HepG2 (cell line): ENCODE measurements at regions not wholly inside any gene's neighbourhood (a gene's known extent, or its start where the extent isn't known, plus 50 kb on each side); places are given as distances from the start of the nearest gene placed in this dataset.

Experiments used
- ATAC-seq: fragments of 200-7000 bp; cut with Tn5 transposase; 3 replicates; pipeline ENCODE4 v1.9.1; 2020; ENCODE audit warnings: mild to moderate bottlenecking, moderate library complexity
- BruUV-seq: library from RNA; stranded (reverse); fragments of 400-500 nt; replicated peaks from 2 replicates; lab custom pipeline; 2021; lab: Mats Ljungman, UMichigan
- CTCF ChIA-PET: fragments of 300-600 bp; formaldehyde crosslinking; extraction: SDS; loops from one replicate; lab custom pipeline; 2021; ENCODE audit warnings: low total read pairs, inconsistent platforms, low intra/inter-chr PET ratio; lab: Yijun Ruan, JAX
- POLR2A ChIA-PET: fragments of 350-600 bp; sonication (Branson Sonifier 250); formaldehyde crosslinking; loops from one replicate; lab custom pipeline; 2020; ENCODE audit warnings: antibody characterized with exemption, inconsistent platforms; lab: Yijun Ruan, JAX
- DNase-seq: peaks from one replicate; pipeline ENCODE4 v3.0.0-alpha.2; 2015; ENCODE audit warnings: low spot score
- FAIRE-seq: peaks from 3 replicates; lab custom pipeline; 2011; peaks lifted over from hg19 to GRCh38; lab: Jason Lieb, UNC
- H2AFZ ChIP-seq: one replicate; pipeline ENCODE4 v1.6.1; 2011; ENCODE audit warnings: low read length, inconsistent platforms
- H3K27ac ChIP-seq: fragments of 300-600 bp; 3 replicates; pipeline ENCODE4 v1.8.0; 2011; ENCODE audit warnings: mixed run types, mild to moderate bottlenecking, mixed read lengths, low read length, inconsistent platforms; ENCODE audit not compliant: insufficient read depth; ENCODE audit errors: extremely low read length
- H3K27me3 ChIP-seq, 2 experiments: fragments of 200-600 bp in 1 of 2; 2 replicates in 1 of 2; 3 replicates in 1 of 2; pipeline versions ENCODE4 v1.6.0 to v1.8.0; 2011; ENCODE audit warnings: low read length in 2 of 2, mild to moderate bottlenecking in 2 of 2, moderate library complexity in 2 of 2, inconsistent platforms in 1 of 2; ENCODE audit not compliant: insufficient read depth in 2 of 2, control insufficient read depth in 1 of 2
- H3K36me3 ChIP-seq, 2 experiments: fragments of 200-600 bp in 1 of 2; replicated peaks in 1 of 2; 2 replicates in 1 of 2; 3 replicates in 1 of 2; pipeline versions ENCODE4 v1.5.1 to v1.8.0; 2011; ENCODE audit warnings: low read length in 2 of 2, inconsistent platforms in 1 of 2; ENCODE audit not compliant: insufficient read depth in 2 of 2, control insufficient read depth in 1 of 2
- H3K4me1 ChIP-seq: 2 replicates; pipeline ENCODE4 v1.5.1; 2012; ENCODE audit warnings: low read length, inconsistent platforms; ENCODE audit not compliant: insufficient read depth
- H3K4me2 ChIP-seq: 2 replicates; pipeline ENCODE4 v1.6.0; 2011; ENCODE audit warnings: low read depth, low read length, inconsistent platforms
- H3K4me3 ChIP-seq, 3 experiments: fragments of 200-600 bp in 1 of 3; sonication (generic), shearing (Covaris generic) in 1 of 3; replicated peaks in 1 of 3; 2 replicates each; pipeline ENCODE4 v1.5.1; 2011 to 2016; ENCODE audit warnings: low read length in 3 of 3, inconsistent platforms in 2 of 3, low read depth in 2 of 3, mild to moderate bottlenecking in 2 of 3, control low read depth in 1 of 3, mixed read lengths in 1 of 3; ENCODE audit not compliant: insufficient read depth in 1 of 3
- H3K79me2 ChIP-seq: one replicate; pipeline ENCODE4 v1.6.1; 2011; ENCODE audit warnings: low read length, inconsistent platforms; ENCODE audit not compliant: insufficient read depth
- H3K9ac ChIP-seq: 2 replicates; pipeline ENCODE4 v1.6.0; 2011; ENCODE audit warnings: mild to moderate bottlenecking, low read depth, low read length, inconsistent platforms; ENCODE audit not compliant: insufficient read depth
- H3K9me3 ChIP-seq: 2 replicates; pipeline ENCODE4 v1.5.1; 2012; ENCODE audit warnings: mild to moderate bottlenecking, low read length
- H4K20me1 ChIP-seq: 2 replicates; pipeline ENCODE4 v1.6.0; 2011; ENCODE audit warnings: inconsistent platforms, mild to moderate bottlenecking, low read length, moderate library complexity; ENCODE audit not compliant: insufficient read depth
- CHCHD3 ChIP-seq: sonication (generic); formaldehyde crosslinking; IDR thresholded peaks from 2 replicates; pipeline ENCODE4 v1.8.0; 2022; ENCODE audit warnings: mild to moderate bottlenecking, missing genetic modification reagents, moderate library complexity
- DBP ChIP-seq: sonication (generic); formaldehyde crosslinking; IDR thresholded peaks from 2 replicates; pipeline ENCODE4 v1.4.0; 2020; ENCODE audit warnings: missing genetic modification reagents; ENCODE audit errors: not compliant biosample characterization
- EP300 ChIP-seq, 3 experiments: sonication (generic) in 1 of 3; formaldehyde crosslinking in 1 of 3; IDR thresholded peaks; 2 replicates each; pipeline versions ENCODE4 v1.5.1 to v1.6.1; 2011 to 2020; ENCODE audit warnings: low read depth in 2 of 3, low read length in 2 of 3, borderline replicate concordance in 1 of 3, improper control_type of control experiment in 1 of 3, mild to moderate bottlenecking in 1 of 3, missing genetic modification reagents in 1 of 3, moderate library complexity in 1 of 3
- GZF1 ChIP-seq: sonication (generic); formaldehyde crosslinking; IDR thresholded peaks from 2 replicates; pipeline ENCODE4 v1.5.1; 2020; ENCODE audit warnings: mild to moderate bottlenecking, missing genetic modification reagents
- HOXA9 ChIP-seq: sonication (generic); formaldehyde crosslinking; IDR thresholded peaks from 2 replicates; pipeline ENCODE4 v1.8.1; 2022; ENCODE audit warnings: missing genetic modification reagents, mild to moderate bottlenecking, moderate library complexity, borderline replicate concordance
- JARID2 ChIP-seq: sonication (generic); formaldehyde crosslinking; IDR thresholded peaks from 2 replicates; pipeline ENCODE4 v1.8.1; 2023; ENCODE audit warnings: missing genetic modification reagents, inconsistent platforms; ENCODE audit not compliant: insufficient replicate concordance
- NCOA1 ChIP-seq: sonication (generic); formaldehyde crosslinking; IDR thresholded peaks from 2 replicates; pipeline ENCODE4 v1.9.0; 2021; ENCODE audit warnings: missing genetic modification reagents
- NFYC ChIP-seq: IDR thresholded peaks from 2 replicates; pipeline ENCODE4 v1.6.1; 2016; ENCODE audit warnings: missing genetic modification reagents, missing compliant biosample characterization
- SP1 ChIP-seq, 2 experiments: fragments of 450-650 bp in 1 of 2; sonication (generic) in 1 of 2; formaldehyde crosslinking in 1 of 2; IDR thresholded peaks; 2 replicates each; pipeline versions ENCODE4 v1.4.0 to v1.6.1; 2016 to 2020; ENCODE audit warnings: missing genetic modification reagents in 1 of 2
- SRY ChIP-seq: sonication (generic); formaldehyde crosslinking; IDR thresholded peaks from 2 replicates; pipeline ENCODE4 v1.8.0; 2022; ENCODE audit warnings: mild to moderate bottlenecking, missing genetic modification reagents
- ZBED4 ChIP-seq: sonication (generic); formaldehyde crosslinking; IDR thresholded peaks from 2 replicates; pipeline ENCODE4 v1.4.0; 2020; ENCODE audit warnings: missing genetic modification reagents, borderline replicate concordance
- ZNF207 ChIP-seq: fragments of 450-650 bp; IDR thresholded peaks from 2 replicates; pipeline ENCODE4 v1.6.1; 2016; ENCODE audit warnings: antibody characterized with exemption, borderline replicate concordance
- ZNF225 ChIP-seq: sonication (generic); formaldehyde crosslinking; IDR thresholded peaks from 2 replicates; pipeline ENCODE4 v1.4.0; 2020; ENCODE audit warnings: mild to moderate bottlenecking, missing genetic modification reagents
- ZNF260 ChIP-seq: sonication (generic); formaldehyde crosslinking; IDR thresholded peaks from 2 replicates; pipeline ENCODE4 v1.4.0; 2020; ENCODE audit warnings: missing genetic modification reagents, low read depth, mild to moderate bottlenecking, borderline replicate concordance
- ZNF468 ChIP-seq: sonication (generic); formaldehyde crosslinking; IDR thresholded peaks from 2 replicates; pipeline ENCODE4 v1.8.0; 2022; ENCODE audit warnings: mild to moderate bottlenecking, moderate library complexity, missing genetic modification reagents
- ZNF550 ChIP-seq: sonication (generic); formaldehyde crosslinking; IDR thresholded peaks from 2 replicates; pipeline ENCODE4 v1.4.0; 2020; ENCODE audit warnings: mild to moderate bottlenecking, missing genetic modification reagents, borderline replicate concordance
- ZNF678 ChIP-seq: sonication (generic); formaldehyde crosslinking; IDR thresholded peaks from 2 replicates; pipeline ENCODE4 v1.4.0; 2020; ENCODE audit warnings: mild to moderate bottlenecking, missing genetic modification reagents
- ZNF709 ChIP-seq: sonication (generic); formaldehyde crosslinking; IDR thresholded peaks from 2 replicates; pipeline ENCODE4 v1.5.0; 2020; ENCODE audit warnings: mild to moderate bottlenecking, missing genetic modification reagents
- ZNF850 ChIP-seq: sonication (generic); formaldehyde crosslinking; conservative IDR thresholded peaks from 2 replicates; pipeline ENCODE4 v1.9.0; 2021; ENCODE audit warnings: mild to moderate bottlenecking, missing genetic modification reagents
- WGBS: methylation state at CpG from one replicate; pipeline ENCODE4 v1.1.6; 2017; ENCODE audit warnings: low lambda C conversion rate; 5-methylcytosine and 5-hydroxymethylcytosine counted together
- in situ Hi-C: cut with HindIII; loops from 2 replicates; pipeline ENCODE4 v1.10.0; 2017; ENCODE audit warnings: low pct_unique_long_range_greater_than_20kb; ENCODE audit not compliant: extremely low pct_ligation_motif_present
- intact Hi-C: fragments of 100-400 bp; cut with micrococcal nuclease; formaldehyde crosslinking; loops from one replicate; pipeline ENCODE4 v1.10.0; 2022; ENCODE audit not compliant: unreplicated experiment

GRCh38 chr5:108655750-108656450 is 91.8 kb upstream of the FER start:
- POLR2A ChIA-PET = no interaction called here
- no TSS peak for BruUV-seq
- TF ChIP-seq GZF1 (CRISPR knock-in tag) (no peak), ZNF468 (no peak), CHCHD3 (CRISPR knock-in tag) (no peak), ZNF850 (CRISPR knock-in tag) (no peak), ZNF207 (no peak), ZNF678 (CRISPR knock-in tag) (no peak), HOXA9 (no peak), SRY (CRISPR knock-in tag) (no peak), SP1 (IDR thresholded peaks at IDR 0.05) (no peak), SP1 (CRISPR knock-in tag; IDR thresholded peaks at IDR 0.05) (no peak), ZNF550 (no peak), ZNF225 (no peak), ZNF709 (CRISPR knock-in tag) (no peak), NFYC (CRISPR knock-in tag) (no peak), NCOA1 (CRISPR knock-in tag) (no peak), ZBED4 (CRISPR knock-in tag) (no peak), DBP (no peak), JARID2 (no peak), ZNF260 (CRISPR knock-in tag) (no peak), EP300 (IDR thresholded peaks at IDR 0.05; ENCODE audit: low read depth in 2 of 2, low read length in 2 of 2) (no peak), EP300 (CRISPR knock-in tag; IDR thresholded peaks at IDR 0.05; ENCODE audit: borderline replicate concordance) (no peak)

More at GRCh38 chr5:108655750-108656450, 91.8 kb upstream of the FER start:
- Histone ChIP-seq H3K4me2 (no peak overlapping the region), H3K27ac (no peak overlapping the region), H3K79me2 (no peaks in the 10 kb centered on the region), H3K4me1 (peaks cover under 1% of the 10 kb centered on the region; the same call in 1 of the 2 replicates), H4K20me1 (no peaks in the 10 kb centered on the region; the same call in 1 of the 2 replicates), H3K9me3 (no peaks in the 10 kb centered on the region), H3K27me3 (peaks cover 0 to 9% of the 10 kb centered on the region in 2 experiments; a peak in 2 of 5 replicates), H2AFZ (no peak overlapping the region), H3K36me3 (no peaks in the 10 kb centered on the region), H3K4me3 (no peak overlapping the region), H3K9ac (no peak overlapping the region)
- no peak for FAIRE-seq
- intact Hi-C loops = no loop called here
- in situ Hi-C loops = no loop called here
- ATAC-seq = no peak
- no peak for DNase-seq
- 13% methylated on average over 5 of the region's 5 CpGs for WGBS
- CTCF ChIA-PET = no interaction called here
